GM23248 (cell line): ENCODE measurements at regions not wholly inside any gene's neighbourhood (a gene's known extent, or its start where the extent isn't known, plus 50 kb on each side); places are given as distances from the start of the nearest gene placed in this dataset.

ENCODE experiments used
- EZH2 ChIP-seq: fragments of 200-600 bp; sonication (generic); IDR thresholded peaks from 2 replicates; pipeline ENCODE4 v1.6.1; 2018; ENCODE audit warnings: antibody characterized with exemption, mild to moderate bottlenecking; ENCODE audit not compliant: insufficient read depth, poor library complexity, severe bottlenecking
- EZH2phosphoT487 ChIP-seq: fragments of 200-600 bp; sonication (generic); IDR thresholded peaks from 2 replicates; pipeline ENCODE4 v1.6.1; 2018; ENCODE audit warnings: antibody characterized with exemption, moderate library complexity, mild to moderate bottlenecking, low read depth; ENCODE audit not compliant: insufficient read depth

- TF ChIP-seq EZH2 (no peak), EZH2phosphoT487 (no peak)
These were observed 314.2 kb upstream of the CBLB start for GRCh38 chr3:106182950-106183511.
